Left colon (tissue), 2 donors: ENCODE measurements at regions not wholly inside any gene's neighbourhood (a gene's known extent, or its start where the extent isn't known, plus 50 kb on each side); places are given as distances from the start of the nearest gene placed in this dataset.

Experiments
- ATAC-seq: fragments of 200-7000 bp; cut with Tn5 transposase; one replicate; pipeline ENCODE4 v1.9.1; 2020; ENCODE audit warnings: mild to moderate bottlenecking, moderate library complexity
- DNase-seq, 2 donors: peaks; one replicate each; pipeline ENCODE4 v3.0.0-alpha.2; 2020
- intact Hi-C, 2 donors: fragments of 100-400 bp; cut with DNase I in 1 of 2; cut with micrococcal nuclease in 1 of 2; formaldehyde crosslinking; loops; one replicate each; pipeline versions ENCODE4 v1.11.2 to v1.14.0; 2022; cut with DNase I, micrococcal nuclease
- donor health status: DM: no; HTN: no; CAD: no.
- donor health status: DM: yes; HTN: yes; CAD: no.

GRCh38 chr13:44760434-44760833 lies 184.3 kb upstream of the TSC22D1 start:
- ATAC-seq (no peak), DNase-seq (no peak)
- intact Hi-C loops: no loop called here

- ATAC-seq (no peak), DNase-seq (no peak)
- intact Hi-C loops: no loop called here
Observed at GRCh38 chr13:44759384-44760360, 183.5 kb upstream of the TSC22D1 start.

GRCh38 chr13:44758630-44759383 lies 182.7 kb upstream of the TSC22D1 start:
- DNase-seq: peak in 1 of 2 donors; percentile 33
- peak; percentile 46 for ATAC-seq
- intact Hi-C loops: no loop called here

- intact Hi-C loops: no loop called here
- ATAC-seq (no peak), DNase-seq (no peak)
Observed at GRCh38 chr13:44757671-44758070, 181.5 kb upstream of the TSC22D1 start.

- intact Hi-C loops: no loop called here
- ATAC-seq: peak; percentile 75
- no peak for DNase-seq
Observed at GRCh38 chr13:44756276-44756810, 180.2 kb upstream of the TSC22D1 start.

- no peak for ATAC-seq
- no peak for DNase-seq
- intact Hi-C loops: no loop called here
Observed at GRCh38 chr13:44755872-44756271, 179.7 kb upstream of the TSC22D1 start.

- DNase-seq (no peak), ATAC-seq (peak; percentile 38)
- intact Hi-C loops: no loop called here
Observed at GRCh38 chr13:44752164-44752563, 176.0 kb upstream of the TSC22D1 start.

GRCh38 chr13:44750630-44751029 lies 174.5 kb upstream of the TSC22D1 start:
- intact Hi-C loops: no loop called here
- ATAC-seq (peak; percentile 82), DNase-seq (no peak)

- ATAC-seq: no peak
- intact Hi-C loops: no loop called here
- DNase-seq: no peak
Observed at GRCh38 chr13:44749906-44750305, 173.8 kb upstream of the TSC22D1 start.

GRCh38 chr13:44748439-44748838 lies 172.3 kb upstream of the TSC22D1 start:
- peak; percentile 57 to 78 for DNase-seq
- intact Hi-C loops: no loop called here
- ATAC-seq: peak; percentile 80

GRCh38 chr13:44747179-44747578 lies 171.0 kb upstream of the TSC22D1 start:
- intact Hi-C loops: no loop called here
- DNase-seq (no peak), ATAC-seq (no peak)

- intact Hi-C loops: no loop called here
- ATAC-seq (no peak), DNase-seq (no peak)
Observed at GRCh38 chr13:44746690-44747089, 170.6 kb upstream of the TSC22D1 start.

GRCh38 chr13:44744880-44745633 lies 168.9 kb upstream of the TSC22D1 start:
- no peak for ATAC-seq
- no peak for DNase-seq
- intact Hi-C loops: no loop called here

- intact Hi-C loops: no loop called here
Observed at GRCh38 chr13:44739539-44739938, 163.4 kb upstream of the TSC22D1 start.

GRCh38 chr13:44739120-44739519 lies 163.0 kb upstream of the TSC22D1 start:
- DNase-seq: no peak
- intact Hi-C loops: no loop called here
- ATAC-seq: no peak

More at GRCh38 chr13:44739539-44739938, 163.4 kb upstream of the TSC22D1 start:
- no peak for DNase-seq
- ATAC-seq: no peak

GRCh38 chr13:44738463-44738862 lies 162.3 kb upstream of the TSC22D1 start:
- intact Hi-C loops: no loop called here
- no peak for ATAC-seq
- DNase-seq: no peak

GRCh38 chr13:44735806-44736205 lies 159.7 kb upstream of the TSC22D1 start:
- no peak for DNase-seq
- ATAC-seq: no peak

GRCh38 chr13:44734201-44734707 lies 158.1 kb upstream of the TSC22D1 start:
- no peak for ATAC-seq

More at GRCh38 chr13:44735806-44736205, 159.7 kb upstream of the TSC22D1 start:
- intact Hi-C loops: no loop called here

More at GRCh38 chr13:44734201-44734707, 158.1 kb upstream of the TSC22D1 start:
- DNase-seq: no peak
- intact Hi-C loops: no loop called here
